AG09319 (cell line): ENCODE measurements at regions not wholly inside any gene's neighbourhood (a gene's known extent, or its start where the extent isn't known, plus 50 kb on each side); places are given as distances from the start of the nearest gene placed in this dataset.

ENCODE experiments used
- DNase-seq: peaks from one replicate; pipeline ENCODE4 v3.0.0-alpha.2; 2010; ENCODE audit warnings: low read depth; ENCODE audit errors: extremely low read depth
- TF ChIP-seq, protein P1 (sequence below): IDR thresholded peaks from 2 replicates; pipeline ENCODE4 v1.5.1; 2011; ENCODE audit warnings: low read depth, mild to moderate bottlenecking, inconsistent platforms, low read length, moderate library complexity

DNA sequence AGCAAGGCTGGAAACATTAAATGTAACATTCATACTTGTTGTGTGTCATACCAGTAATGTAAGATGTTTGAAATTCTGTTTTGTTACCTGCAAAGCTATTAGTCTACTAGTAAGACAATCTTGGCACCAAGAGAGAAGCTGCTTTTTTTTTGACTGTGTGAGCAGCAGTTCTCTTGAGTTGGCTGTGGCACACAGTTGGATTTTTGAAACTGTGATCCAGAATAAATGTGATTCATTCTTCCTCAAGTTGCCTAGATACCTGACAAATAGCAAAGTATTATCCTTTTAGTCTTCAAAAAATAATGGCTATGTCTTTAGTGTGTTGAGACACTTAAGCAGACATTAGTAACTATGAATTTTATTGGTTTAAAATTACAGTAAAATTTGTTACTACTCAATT lies 57.2 kb upstream of the HAPLN1 start:
- TF ChIP-seq, protein P1, sequence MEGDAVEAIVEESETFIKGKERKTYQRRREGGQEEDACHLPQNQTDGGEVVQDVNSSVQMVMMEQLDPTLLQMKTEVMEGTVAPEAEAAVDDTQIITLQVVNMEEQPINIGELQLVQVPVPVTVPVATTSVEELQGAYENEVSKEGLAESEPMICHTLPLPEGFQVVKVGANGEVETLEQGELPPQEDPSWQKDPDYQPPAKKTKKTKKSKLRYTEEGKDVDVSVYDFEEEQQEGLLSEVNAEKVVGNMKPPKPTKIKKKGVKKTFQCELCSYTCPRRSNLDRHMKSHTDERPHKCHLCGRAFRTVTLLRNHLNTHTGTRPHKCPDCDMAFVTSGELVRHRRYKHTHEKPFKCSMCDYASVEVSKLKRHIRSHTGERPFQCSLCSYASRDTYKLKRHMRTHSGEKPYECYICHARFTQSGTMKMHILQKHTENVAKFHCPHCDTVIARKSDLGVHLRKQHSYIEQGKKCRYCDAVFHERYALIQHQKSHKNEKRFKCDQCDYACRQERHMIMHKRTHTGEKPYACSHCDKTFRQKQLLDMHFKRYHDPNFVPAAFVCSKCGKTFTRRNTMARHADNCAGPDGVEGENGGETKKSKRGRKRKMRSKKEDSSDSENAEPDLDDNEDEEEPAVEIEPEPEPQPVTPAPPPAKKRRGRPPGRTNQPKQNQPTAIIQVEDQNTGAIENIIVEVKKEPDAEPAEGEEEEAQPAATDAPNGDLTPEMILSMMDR, result no peak
- no peak for DNase-seq

DNA sequence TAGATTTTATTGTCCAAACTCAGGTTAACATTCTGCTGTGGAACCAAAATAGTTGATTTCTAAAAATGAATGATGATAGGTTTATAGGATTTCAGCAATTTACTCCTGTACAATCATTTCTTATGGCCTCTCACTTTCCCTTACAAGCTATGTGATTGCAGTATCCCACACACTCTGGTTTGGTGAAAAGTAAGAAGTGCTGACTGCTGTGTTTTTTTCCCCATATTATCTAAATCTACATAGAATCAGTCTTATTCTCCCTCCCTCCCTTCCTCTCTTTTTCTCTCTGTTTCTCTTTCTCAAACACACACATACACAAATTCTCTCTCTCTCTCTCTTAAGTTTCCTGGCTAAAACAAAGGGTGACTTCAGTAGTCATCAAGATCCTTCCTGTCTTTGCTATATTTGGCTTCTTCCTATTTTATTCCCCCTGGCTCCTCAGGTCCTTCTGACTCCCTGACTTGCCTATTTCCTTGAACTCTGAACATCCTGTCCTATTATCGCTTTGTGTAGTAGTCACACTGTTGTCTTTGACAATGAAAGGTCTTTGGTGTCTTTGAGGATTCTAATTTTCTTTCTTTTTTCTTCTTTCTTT lies 55.9 kb upstream of the HAPLN1 start:
- TF ChIP-seq, protein P1, result no peak

More for the DNA sequence above, 55.9 kb upstream of the HAPLN1 start:
- no peak for DNase-seq
